Endothelial cell of umbilical vein (primary cell): ENCODE measurements at regions not wholly inside any gene's neighbourhood (a gene's known extent, or its start where the extent isn't known, plus 50 kb on each side); places are given as distances from the start of the nearest gene placed in this dataset.
A peak's percentile ranks its signal among the peaks of the same experiment; 100 is the strongest.

Experiments
- BruUV-seq: library from RNA; stranded (reverse); fragments of 400-500 nt; replicated peaks from 2 replicates; lab custom pipeline; 2021; lab: Mats Ljungman, UMichigan
- CTCF ChIA-PET: fragments of 300-600, 350-600 bp; sonication (Branson Sonifier 250); formaldehyde crosslinking; loops from one replicate; lab custom pipeline; 2021; ENCODE audit warnings: antibody characterized with exemption, inconsistent platforms; lab: Charles Lee
- POLR2A ChIA-PET: fragments of 300-600, 350-600 bp; sonication (Branson Sonifier 250); formaldehyde crosslinking; loops from one replicate; lab custom pipeline; 2021; ENCODE audit warnings: antibody characterized with exemption, inconsistent platforms; lab: Charles Lee
- DNase-seq: peaks from one replicate; pipeline ENCODE4 v3.0.0-alpha.2; 2011; ENCODE audit warnings: low read depth, low spot score
- FAIRE-seq: peaks from 2 replicates; lab custom pipeline; 2011; peaks lifted over from hg19 to GRCh38; lab: Jason Lieb, UNC
- H2AFZ ChIP-seq: 2 replicates; pipeline ENCODE4 v1.6.0; 2012; ENCODE audit warnings: low read depth, low read length, control low read depth, inconsistent platforms
- H3K27ac ChIP-seq: 2 replicates; pipeline ENCODE4 v1.5.1; 2011; ENCODE audit warnings: low read depth, mild to moderate bottlenecking, control low read depth, low read length, moderate library complexity; ENCODE audit not compliant: insufficient read depth
- H3K27me3 ChIP-seq, 2 experiments: 2 replicates each; pipeline versions ENCODE4 v1.6.0 to v1.6.1; 2011; ENCODE audit warnings: low read length in 2 of 2, mixed read lengths in 1 of 2; ENCODE audit not compliant: control insufficient read depth in 2 of 2, insufficient read depth in 2 of 2
- H3K36me3 ChIP-seq, 2 experiments: 2 replicates in 1 of 2; 3 replicates in 1 of 2; pipeline ENCODE4 v1.5.1; 2011; ENCODE audit warnings: low read length in 2 of 2, mild to moderate bottlenecking in 1 of 2, moderate library complexity in 1 of 2; ENCODE audit not compliant: control insufficient read depth in 2 of 2, insufficient read depth in 2 of 2; ENCODE audit errors: extremely low read depth in 1 of 2
- H3K4me1 ChIP-seq: 3 replicates; pipeline ENCODE4 v1.5.1; 2011; ENCODE audit warnings: mild to moderate bottlenecking, low read length; ENCODE audit not compliant: control insufficient read depth, insufficient read depth; ENCODE audit errors: extremely low read depth
- H3K4me2 ChIP-seq: 2 replicates; pipeline ENCODE4 v1.6.1; 2011; ENCODE audit warnings: low read length, control low read depth, mixed read lengths; ENCODE audit not compliant: insufficient read depth
- H3K4me3 ChIP-seq, 3 experiments: fragments of 200-600 bp in 1 of 3; sonication (generic), shearing (Covaris generic) in 1 of 3; replicated peaks in 1 of 3; 2 replicates each; pipeline ENCODE4 v1.5.1; 2011 to 2016; ENCODE audit warnings: control low read depth in 3 of 3, low read length in 3 of 3, mild to moderate bottlenecking in 2 of 3, inconsistent platforms in 1 of 3, low read depth in 1 of 3, moderate library complexity in 1 of 3; ENCODE audit not compliant: insufficient read depth in 1 of 3
- H3K79me2 ChIP-seq: 2 replicates; pipeline ENCODE4 v1.6.0; 2012; ENCODE audit warnings: low read length, inconsistent platforms; ENCODE audit not compliant: control insufficient read depth, insufficient read depth
- H3K9ac ChIP-seq: replicated peaks from 2 replicates; pipeline ENCODE3; 2011; ENCODE audit warnings: low read length, control low read depth; ENCODE audit not compliant: insufficient read depth; ENCODE audit errors: extremely low read depth
- H3K9me1 ChIP-seq: replicated peaks from 3 replicates; pipeline ENCODE4 v1.6.0; 2011; ENCODE audit warnings: mild to moderate bottlenecking, low read length; ENCODE audit not compliant: control insufficient read depth, insufficient read depth; ENCODE audit errors: extremely low read depth
- H3K9me3 ChIP-seq: replicated peaks from 2 replicates; pipeline ENCODE4 v1.5.1; 2012; ENCODE audit warnings: low read length, inconsistent platforms; ENCODE audit not compliant: control insufficient read depth, insufficient read depth
- H4K20me1 ChIP-seq: replicated peaks from 2 replicates; pipeline ENCODE3; 2011; ENCODE audit warnings: mild to moderate bottlenecking, low read length; ENCODE audit not compliant: control insufficient read depth, insufficient read depth; ENCODE audit errors: extremely low read depth
- CTCF ChIP-seq, 2 donors: IDR thresholded peaks; 1 replicate in 1 of 2; 2 replicates in 1 of 2; pipeline ENCODE4 v1.5.1; 2011; ENCODE audit warnings: low read length in 2 of 2, mild to moderate bottlenecking in 2 of 2, moderate library complexity in 2 of 2, control low read depth in 1 of 2, inconsistent platforms in 1 of 2, low read depth in 1 of 2; ENCODE audit not compliant: insufficient read depth in 1 of 2; ENCODE audit errors: extremely low read depth in 1 of 2
- EZH2 ChIP-seq: IDR thresholded peaks from 2 replicates; pipeline ENCODE4 v1.6.1; 2012; ENCODE audit warnings: borderline replicate concordance, low read depth, mild to moderate bottlenecking, moderate library complexity, low read length, inconsistent platforms; ENCODE audit not compliant: severe bottlenecking
- MYC ChIP-seq: IDR thresholded peaks from one replicate; pipeline ENCODE4 v1.6.1; 2011; ENCODE audit warnings: mild to moderate bottlenecking, low read depth, low read length
- dilution Hi-C: fragments of 300-500 bp; cut with MboI; formaldehyde crosslinking; loops from one replicate; pipeline ENCODE4 v1.15.0; 2019; ENCODE audit warnings: low sequenced_read_pairs; ENCODE audit not compliant: extremely low pct_ligation_motif_present
- intact Hi-C: fragments of 100-400 bp; cut with micrococcal nuclease; formaldehyde crosslinking; loops from one replicate; pipeline ENCODE4 v1.10.0; 2022

GRCh38 chr2:137888845-137889244 is 75.4 kb upstream of the HNMT start:
- DNase-seq: peak; percentile 31
- FAIRE-seq: no peak
- H3K9me3 ChIP-seq: no peaks in the 10 kb centered on the region

DNA sequence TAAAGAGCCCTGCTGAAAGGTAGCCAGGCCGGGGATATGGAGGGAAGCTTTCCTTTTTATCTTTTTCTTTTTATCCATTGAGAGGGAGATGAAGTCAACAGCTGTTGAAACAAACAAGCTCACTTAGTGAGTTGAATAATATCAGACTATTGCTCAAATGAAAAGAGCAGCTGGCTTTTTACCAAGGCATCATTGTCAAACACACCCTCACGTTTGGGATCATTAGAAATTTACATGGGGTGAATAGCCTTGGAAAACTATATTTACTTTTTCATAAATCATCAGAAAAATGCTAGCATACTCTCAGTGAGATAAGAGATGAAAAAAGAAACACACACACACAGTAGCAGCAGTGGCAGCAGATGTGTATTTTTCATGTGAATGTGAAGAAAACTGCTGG is 71.5 kb upstream of the HNMT start:
- no TSS peak for BruUV-seq
- Histone ChIP-seq H3K79me2 (no peaks in the 10 kb centered on the region), H2AFZ (no peak overlapping the region), H3K9me1 (no peaks in the 10 kb centered on the region), H3K4me1 (no peaks in the 10 kb centered on the region), H3K36me3 (no peaks in the 10 kb centered on the region), H3K4me2 (no peak overlapping the region), H4K20me1 (no peaks in the 10 kb centered on the region), H3K9ac (no peak overlapping the region), H3K4me3 (no peak overlapping the region), H3K27me3 (no peaks in the 10 kb centered on the region), H3K9me3 (no peaks in the 10 kb centered on the region), H3K27ac (no peak overlapping the region)
- POLR2A ChIA-PET: no interaction called here
- TF ChIP-seq MYC: no peak
- CTCF ChIA-PET: no interaction called here
- dilution Hi-C loops: no loop called here
- intact Hi-C loops: no loop called here
- DNase-seq: no peak
- FAIRE-seq: no peak

More at GRCh38 chr2:137888845-137889244, 75.4 kb upstream of the HNMT start:
- no peaks in the 10 kb centered on the region for H3K36me3 ChIP-seq
- H2AFZ ChIP-seq: no peak overlapping the region
- no peaks in the 10 kb centered on the region for H3K9me1 ChIP-seq
- H3K9ac ChIP-seq: no peak overlapping the region
- dilution Hi-C loops (no loop called here), intact Hi-C loops (loop anchor here (1.0 kb wide), 3 partner anchors 201 to 938 kb away; no protein-coding TSS in a partner anchor)
- no peak overlapping the region for H3K4me2 ChIP-seq
- no peak overlapping the region for H3K27ac ChIP-seq
- H4K20me1 ChIP-seq: no peaks in the 10 kb centered on the region
- H3K79me2 ChIP-seq: no peaks in the 10 kb centered on the region
- ChIA-PET CTCF (interaction anchor here (0.5 to 3.8 kb wide), 24 partner anchors 9 to 956 kb away, joined by 3 to 75 read pairs (median 4); no protein-coding TSS in a partner anchor), POLR2A (no interaction called here)
- no peak overlapping the region for H3K4me3 ChIP-seq
- no peak for TF ChIP-seq EZH2
- peak; percentile 23 to 67 for TF ChIP-seq CTCF (IDR thresholded peaks at IDR 0.05; ENCODE audit: extremely low read depth in 1 of 2, insufficient read depth in 1 of 2, low read depth in 1 of 2, low read length in 2 of 2)
- BruUV-seq: no TSS peak
- no peaks in the 10 kb centered on the region for H3K4me1 ChIP-seq
- H3K27me3 ChIP-seq: no peaks in the 10 kb centered on the region
